Astrocyte (in vitro differentiated cells and primary cell): ENCODE measurements at regions not wholly inside any gene's neighbourhood (a gene's known extent, or its start where the extent isn't known, plus 50 kb on each side); places are given as distances from the start of the nearest gene placed in this dataset.

ENCODE experiments used
- DNase-seq: peaks from one replicate; pipeline ENCODE4 v3.0.0-alpha.2; 2010; ENCODE audit warnings: low read depth
- FAIRE-seq: peaks from 2 replicates; lab custom pipeline; 2011; peaks lifted over from hg19 to GRCh38; lab: Jason Lieb, UNC
- H2AFZ ChIP-seq: 2 replicates; pipeline ENCODE4 v1.6.0; 2012; ENCODE audit warnings: low read depth, low read length, inconsistent platforms
- H3K27ac ChIP-seq: 2 replicates; pipeline ENCODE4 v1.5.1; 2011; ENCODE audit warnings: low read depth, low read length, inconsistent platforms
- H3K27me3 ChIP-seq: 2 replicates; pipeline ENCODE4 v1.6.0; 2011; ENCODE audit warnings: low read length, inconsistent platforms; ENCODE audit not compliant: insufficient read depth
- H3K36me3 ChIP-seq: 2 replicates; pipeline ENCODE4 v1.5.1; 2011; ENCODE audit warnings: low read length, inconsistent platforms; ENCODE audit not compliant: insufficient read depth
- H3K4me1 ChIP-seq: 2 replicates; pipeline ENCODE4 v1.5.1; 2011; ENCODE audit warnings: low read length, inconsistent platforms; ENCODE audit not compliant: insufficient read depth
- H3K4me2 ChIP-seq: 2 replicates; pipeline ENCODE4 v1.6.0; 2012; ENCODE audit warnings: low read length, inconsistent platforms
- H3K4me3 ChIP-seq: 2 replicates; pipeline ENCODE4 v1.5.1; 2011; ENCODE audit warnings: low read depth, mild to moderate bottlenecking, low read length, inconsistent platforms; ENCODE audit not compliant: insufficient read depth
- H3K79me2 ChIP-seq: 2 replicates; pipeline ENCODE4 v1.6.0; 2012; ENCODE audit warnings: mild to moderate bottlenecking, low read length, inconsistent platforms; ENCODE audit not compliant: insufficient read depth
- H3K9ac ChIP-seq: 2 replicates; pipeline ENCODE4 v1.6.0; 2012; ENCODE audit warnings: mild to moderate bottlenecking, low read length, inconsistent platforms
- H3K9me3 ChIP-seq: 2 replicates; pipeline ENCODE4 v1.5.1; 2012; ENCODE audit warnings: low read depth, mild to moderate bottlenecking, low read length, inconsistent platforms; ENCODE audit not compliant: insufficient read depth
- H4K20me1 ChIP-seq: 2 replicates; pipeline ENCODE4 v1.6.0; 2012; ENCODE audit warnings: low read length, inconsistent platforms; ENCODE audit not compliant: insufficient read depth
- H3K27ac Mint-ChIP-seq: one replicate; pipeline ENCODE4 v1.8.0; 2021; ENCODE audit warnings: mild to moderate bottlenecking, mixed read lengths; ENCODE audit not compliant: unreplicated experiment
- H3K27me3 Mint-ChIP-seq: one replicate; pipeline ENCODE4 v1.8.0; 2021; ENCODE audit warnings: low read depth, mixed read lengths; ENCODE audit not compliant: unreplicated experiment
- H3K36me3 Mint-ChIP-seq: one replicate; pipeline ENCODE4 v1.8.0; 2021; ENCODE audit warnings: low read depth, mixed read lengths; ENCODE audit not compliant: unreplicated experiment
- H3K4me1 Mint-ChIP-seq: one replicate; pipeline ENCODE4 v1.8.0; 2021; ENCODE audit warnings: low read depth, mixed read lengths; ENCODE audit not compliant: unreplicated experiment
- H3K4me3 Mint-ChIP-seq: one replicate; pipeline ENCODE4 v1.8.0; 2021; ENCODE audit warnings: mild to moderate bottlenecking, moderate library complexity, mixed read lengths; ENCODE audit not compliant: unreplicated experiment
- H3K9me3 Mint-ChIP-seq: one replicate; pipeline ENCODE4 v1.8.0; 2021; ENCODE audit warnings: mild to moderate bottlenecking, mixed read lengths; ENCODE audit not compliant: unreplicated experiment
- EZH2 ChIP-seq: IDR thresholded peaks from 2 replicates; pipeline ENCODE4 v1.6.1; 2012; ENCODE audit warnings: mild to moderate bottlenecking, low read length, inconsistent platforms; ENCODE audit not compliant: insufficient read depth
- TF ChIP-seq, protein P1 (sequence below): IDR thresholded peaks from 2 replicates; pipeline ENCODE4 v1.5.1; 2011; ENCODE audit warnings: low read depth, mild to moderate bottlenecking, inconsistent platforms, low read length, moderate library complexity; ENCODE audit not compliant: insufficient read depth

DNA sequence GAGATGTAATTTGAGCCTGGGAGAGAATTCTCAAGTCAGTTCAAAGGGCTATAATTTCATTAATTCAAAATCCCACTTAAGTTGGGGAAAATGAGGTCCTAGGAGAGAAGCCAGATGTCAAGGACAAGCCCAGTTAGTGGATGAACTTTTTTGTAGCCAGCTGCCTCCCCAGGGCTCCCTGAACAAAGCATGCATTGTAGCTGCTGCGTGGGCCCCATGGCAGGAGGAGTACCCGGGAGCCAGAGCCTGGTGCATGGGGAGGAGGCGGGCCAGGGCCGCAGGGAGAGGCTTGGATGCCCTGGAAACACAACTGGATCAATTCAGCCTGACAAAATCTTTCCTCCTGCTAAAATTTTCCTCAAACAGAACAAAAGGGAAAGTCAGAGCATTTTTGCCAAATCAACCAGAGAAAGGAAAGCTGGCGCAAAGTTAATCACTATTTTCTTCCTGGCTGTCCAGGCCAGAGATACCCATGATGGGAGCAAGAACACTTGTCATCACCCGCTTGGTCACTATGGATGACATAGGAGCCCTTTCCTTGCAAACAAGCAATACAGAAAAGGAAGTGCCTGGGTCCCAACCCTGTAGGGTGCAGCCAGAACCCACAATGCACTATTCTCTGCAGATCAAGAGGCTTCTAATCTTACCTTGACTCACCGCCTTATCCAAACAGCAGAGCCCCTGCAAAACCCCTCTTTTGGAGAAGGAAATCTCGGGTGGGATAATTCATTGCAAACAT lies 248.1 kb upstream of the RAB4A start:
- Histone ChIP-seq H3K27ac (no peak overlapping the region), H3K4me1 (peaks cover 6% of the 10 kb centered on the region), H3K9ac (no peak overlapping the region), H2AFZ (no peak overlapping the region), H4K20me1 (no peaks in the 10 kb centered on the region), H3K9me3 (no peaks in the 10 kb centered on the region), H3K79me2 (no peaks in the 10 kb centered on the region), H3K4me3 (no peak overlapping the region), H3K4me2 (no peak overlapping the region), H3K36me3 (no peaks in the 10 kb centered on the region), H3K27me3 (no peaks in the 10 kb centered on the region)
- no peak overlapping the region for H3K27ac Mint-ChIP-seq
- H3K4me1 Mint-ChIP-seq = peaks cover 10% of the 10 kb centered on the region
- DNase-seq (no peak), FAIRE-seq (no peak)
- no peaks in the 10 kb centered on the region for H3K9me3 Mint-ChIP-seq
- no peaks in the 10 kb centered on the region for H3K36me3 Mint-ChIP-seq
- H3K4me3 Mint-ChIP-seq = no peak overlapping the region
- peaks cover 12% of the 10 kb centered on the region for H3K27me3 Mint-ChIP-seq
- TF ChIP-seq, protein P1, sequence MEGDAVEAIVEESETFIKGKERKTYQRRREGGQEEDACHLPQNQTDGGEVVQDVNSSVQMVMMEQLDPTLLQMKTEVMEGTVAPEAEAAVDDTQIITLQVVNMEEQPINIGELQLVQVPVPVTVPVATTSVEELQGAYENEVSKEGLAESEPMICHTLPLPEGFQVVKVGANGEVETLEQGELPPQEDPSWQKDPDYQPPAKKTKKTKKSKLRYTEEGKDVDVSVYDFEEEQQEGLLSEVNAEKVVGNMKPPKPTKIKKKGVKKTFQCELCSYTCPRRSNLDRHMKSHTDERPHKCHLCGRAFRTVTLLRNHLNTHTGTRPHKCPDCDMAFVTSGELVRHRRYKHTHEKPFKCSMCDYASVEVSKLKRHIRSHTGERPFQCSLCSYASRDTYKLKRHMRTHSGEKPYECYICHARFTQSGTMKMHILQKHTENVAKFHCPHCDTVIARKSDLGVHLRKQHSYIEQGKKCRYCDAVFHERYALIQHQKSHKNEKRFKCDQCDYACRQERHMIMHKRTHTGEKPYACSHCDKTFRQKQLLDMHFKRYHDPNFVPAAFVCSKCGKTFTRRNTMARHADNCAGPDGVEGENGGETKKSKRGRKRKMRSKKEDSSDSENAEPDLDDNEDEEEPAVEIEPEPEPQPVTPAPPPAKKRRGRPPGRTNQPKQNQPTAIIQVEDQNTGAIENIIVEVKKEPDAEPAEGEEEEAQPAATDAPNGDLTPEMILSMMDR = no peak
- no peak for TF ChIP-seq EZH2

DNA sequence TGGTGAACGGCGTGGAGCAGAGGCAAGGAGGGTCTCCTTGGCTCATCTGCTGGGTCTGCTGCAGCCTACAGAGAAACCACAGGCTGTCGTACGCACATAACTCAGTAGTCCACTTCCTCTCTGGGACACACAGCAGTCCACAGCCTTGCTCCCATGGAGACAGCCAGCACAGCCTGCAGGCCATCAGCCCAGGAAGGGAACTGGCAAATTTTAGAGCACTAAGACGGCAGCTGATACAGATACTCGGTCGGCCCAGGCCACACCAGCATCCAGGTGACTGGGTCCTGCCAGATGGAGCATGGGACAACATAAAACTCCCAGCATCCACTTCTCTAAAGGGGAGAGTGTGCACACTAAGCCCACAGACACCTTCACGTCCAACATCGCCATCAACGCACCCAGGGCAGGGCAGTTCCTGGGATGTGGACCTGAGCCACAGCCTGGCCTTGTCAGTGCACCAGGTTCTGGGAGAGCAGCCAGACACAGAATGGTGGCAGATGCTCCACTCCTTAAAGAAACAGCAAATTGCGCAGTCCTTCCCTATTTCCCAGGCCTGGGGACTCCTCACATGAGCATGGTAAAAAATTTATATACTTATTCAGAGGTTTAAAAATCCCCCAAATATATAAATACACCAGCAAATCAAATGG lies 247.1 kb upstream of the RAB4A start:
- Mint-ChIP-seq H3K27me3 (peaks cover 5% of the 10 kb centered on the region), H3K36me3 (no peaks in the 10 kb centered on the region), H3K9me3 (no peaks in the 10 kb centered on the region), H3K4me1 (peaks cover 11% of the 10 kb centered on the region), H3K27ac (peak overlapping the region; percentile 26), H3K4me3 (no peak overlapping the region)
- H3K4me1 ChIP-seq = peaks cover 6% of the 10 kb centered on the region
- no peaks in the 10 kb centered on the region for H3K27me3 ChIP-seq
- no peak overlapping the region for H2AFZ ChIP-seq
- H3K4me2 ChIP-seq = no peak overlapping the region
- no peak overlapping the region for H3K4me3 ChIP-seq
- TF ChIP-seq, protein P1 = no peak
- no peak for TF ChIP-seq EZH2
- no peak for DNase-seq
- H3K9me3 ChIP-seq = no peaks in the 10 kb centered on the region
- H3K79me2 ChIP-seq = no peaks in the 10 kb centered on the region
- no peaks in the 10 kb centered on the region for H4K20me1 ChIP-seq
- no peak overlapping the region for H3K9ac ChIP-seq
- no peak overlapping the region for H3K27ac ChIP-seq
- H3K36me3 ChIP-seq = no peaks in the 10 kb centered on the region
- no peak for FAIRE-seq
